Thyroid gland (tissue), 4 donors: ENCODE measurements at regions not wholly inside any gene's neighbourhood (a gene's known extent, or its start where the extent isn't known, plus 50 kb on each side); places are given as distances from the start of the nearest gene placed in this dataset.

Experiments used
- DNase-seq, 2 donors: peaks; one replicate each; pipeline ENCODE4 v3.0.0-alpha.2; 2019
- H3K27ac ChIP-seq, 3 donors: fragments of 200-600 bp; sonication (generic); 1 replicate in 2 of 3; 2 replicates in 1 of 3; pipeline ENCODE4 v1.5.1; 2016 to 2019; ENCODE audit warnings: mild to moderate bottlenecking in 1 of 3, moderate library complexity in 1 of 3
- H3K27me3 ChIP-seq: fragments of 200-600 bp; sonication (generic); one replicate; pipeline ENCODE4 v1.5.1; 2019
- H3K36me3 ChIP-seq, 2 donors: fragments of 200-600 bp; sonication (generic); one replicate each; pipeline ENCODE4 v1.5.1; 2016 to 2019
- H3K4me1 ChIP-seq, 2 donors: fragments of 200-600 bp; sonication (generic); one replicate each; pipeline ENCODE4 v1.5.1; 2017 to 2019
- H3K4me3 ChIP-seq, 3 donors: fragments of 200-600 bp; sonication (generic); replicated peaks in 1 of 3; 1 replicate in 2 of 3; 2 replicates in 1 of 3; pipeline ENCODE4 v1.5.1; 2016; ENCODE audit warnings: mild to moderate bottlenecking in 1 of 3
- H3K9me3 ChIP-seq: fragments of 200-600 bp; sonication (generic); one replicate; pipeline ENCODE4 v1.5.1; 2017
- POLR2A ChIP-seq, 2 donors: fragments of 450-650 bp; IDR thresholded peaks; one replicate each; pipeline ENCODE4 v1.6.1; 2017; ENCODE audit warnings: antibody characterized with exemption in 2 of 2, mild to moderate bottlenecking in 2 of 2, moderate library complexity in 1 of 2
- WGBS, 2 donors: methylation state at CpG; one replicate each; pipeline ENCODE4 v1.1.5; 2017; 5-methylcytosine and 5-hydroxymethylcytosine counted together
- intact Hi-C: fragments of 100-400 bp; cut with DNase I; formaldehyde crosslinking; loops from one replicate; pipeline ENCODE4 v1.15.1; 2023
- TF ChIP-seq, protein P1 (sequence below), 6 experiments: fragments of 200-600 bp in 3 of 6; fragments of 450-650 bp in 3 of 6; sonication (generic) in 3 of 6; IDR thresholded peaks; one replicate each; pipeline ENCODE4 v1.5.1; 2016 to 2019; ENCODE audit warnings: antibody characterized with exemption in 6 of 6, mild to moderate bottlenecking in 2 of 6, inconsistent platforms in 1 of 6, moderate library complexity in 1 of 6

GRCh38 chr1:62917314-62917713, 133.4 kb downstream of the ATG4C start:
- Histone ChIP-seq H3K36me3 (no peaks in the 10 kb centered on the region), H3K9me3 (no peaks in the 10 kb centered on the region), H3K4me3 (no peak overlapping the region), H3K4me1 (no peaks in the 10 kb centered on the region), H3K27me3 (no peaks in the 10 kb centered on the region), H3K27ac (no peak overlapping the region)
- WGBS, 2 donors = 91 to 95% methylated on average over 5 of the region's 5 CpGs
- no peak for DNase-seq
- intact Hi-C loops = no loop called here
- TF ChIP-seq, protein P1, sequence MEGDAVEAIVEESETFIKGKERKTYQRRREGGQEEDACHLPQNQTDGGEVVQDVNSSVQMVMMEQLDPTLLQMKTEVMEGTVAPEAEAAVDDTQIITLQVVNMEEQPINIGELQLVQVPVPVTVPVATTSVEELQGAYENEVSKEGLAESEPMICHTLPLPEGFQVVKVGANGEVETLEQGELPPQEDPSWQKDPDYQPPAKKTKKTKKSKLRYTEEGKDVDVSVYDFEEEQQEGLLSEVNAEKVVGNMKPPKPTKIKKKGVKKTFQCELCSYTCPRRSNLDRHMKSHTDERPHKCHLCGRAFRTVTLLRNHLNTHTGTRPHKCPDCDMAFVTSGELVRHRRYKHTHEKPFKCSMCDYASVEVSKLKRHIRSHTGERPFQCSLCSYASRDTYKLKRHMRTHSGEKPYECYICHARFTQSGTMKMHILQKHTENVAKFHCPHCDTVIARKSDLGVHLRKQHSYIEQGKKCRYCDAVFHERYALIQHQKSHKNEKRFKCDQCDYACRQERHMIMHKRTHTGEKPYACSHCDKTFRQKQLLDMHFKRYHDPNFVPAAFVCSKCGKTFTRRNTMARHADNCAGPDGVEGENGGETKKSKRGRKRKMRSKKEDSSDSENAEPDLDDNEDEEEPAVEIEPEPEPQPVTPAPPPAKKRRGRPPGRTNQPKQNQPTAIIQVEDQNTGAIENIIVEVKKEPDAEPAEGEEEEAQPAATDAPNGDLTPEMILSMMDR (IDR thresholded peaks at IDR 0.05) = no peak
- no peak for TF ChIP-seq POLR2A (IDR thresholded peaks at IDR 0.05)

DNA sequence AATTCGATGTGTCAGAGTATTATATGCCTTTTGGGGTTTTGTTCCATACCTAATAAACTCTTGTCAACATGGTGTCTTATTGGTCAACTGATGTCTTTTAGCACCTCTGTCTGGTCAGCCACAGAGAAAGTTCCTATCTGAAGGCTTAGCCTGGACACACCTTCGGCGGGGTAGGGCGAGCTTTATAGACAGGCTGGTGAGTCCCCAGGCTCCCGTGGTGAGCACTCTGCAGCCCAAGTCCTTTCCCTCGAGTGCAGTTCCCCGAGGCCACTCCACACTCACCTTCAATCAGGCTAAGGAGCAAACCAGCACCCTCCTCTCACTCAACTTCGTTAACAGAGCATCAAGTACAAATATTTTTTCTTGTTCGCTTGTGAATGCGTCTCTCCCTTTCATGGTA, 133.9 kb downstream of the ATG4C start:
- intact Hi-C loops = no loop called here
- H3K4me1 ChIP-seq = no peaks in the 10 kb centered on the region
- TF ChIP-seq POLR2A (IDR thresholded peaks at IDR 0.05) = no peak
- TF ChIP-seq, protein P1 (IDR thresholded peaks at IDR 0.05) = no peak
- 53 to 56% methylated on average over 10 of the region's 10 CpGs for WGBS, 2 donors
- no peak for DNase-seq
- H3K9me3 ChIP-seq = no peaks in the 10 kb centered on the region
- H3K36me3 ChIP-seq = no peaks in the 10 kb centered on the region
- H3K27me3 ChIP-seq = no peaks in the 10 kb centered on the region
- no peak overlapping the region for H3K4me3 ChIP-seq
- H3K27ac ChIP-seq = no peak overlapping the region

GRCh38 chr1:62918700-62919099, 134.8 kb downstream of the ATG4C start:
- 77 to 90% methylated on average over 3 of the region's 3 CpGs for WGBS, 2 donors

GRCh38 chr1:62922006-62922405, 138.1 kb downstream of the ATG4C start:
- Histone ChIP-seq H3K36me3 (no peaks in the 10 kb centered on the region), H3K27ac (no peak overlapping the region), H3K4me3 (no peak overlapping the region), H3K9me3 (no peaks in the 10 kb centered on the region), H3K4me1 (no peaks in the 10 kb centered on the region), H3K27me3 (no peaks in the 10 kb centered on the region)
- WGBS, 2 donors = 82 to 88% methylated on average over 1 of the region's 1 CpG
- TF ChIP-seq, protein P1 (IDR thresholded peaks at IDR 0.05) = no peak
- no peak for TF ChIP-seq POLR2A (IDR thresholded peaks at IDR 0.05)
- intact Hi-C loops = no loop called here
- no peak for DNase-seq

More at GRCh38 chr1:62918700-62919099, 134.8 kb downstream of the ATG4C start:
- Histone ChIP-seq H3K4me1 (no peaks in the 10 kb centered on the region), H3K27me3 (no peaks in the 10 kb centered on the region), H3K27ac (no peak overlapping the region), H3K4me3 (no peak overlapping the region), H3K36me3 (no peaks in the 10 kb centered on the region), H3K9me3 (no peaks in the 10 kb centered on the region)
- TF ChIP-seq, protein P1 (IDR thresholded peaks at IDR 0.05) = no peak
- TF ChIP-seq POLR2A (IDR thresholded peaks at IDR 0.05) = no peak
- DNase-seq = no peak
- intact Hi-C loops = no loop called here

- no peak overlapping the region for H3K27ac ChIP-seq
- DNase-seq = no peak
- no peaks in the 10 kb centered on the region for H3K4me1 ChIP-seq
- H3K27me3 ChIP-seq = no peaks in the 10 kb centered on the region
- no peaks in the 10 kb centered on the region for H3K9me3 ChIP-seq
- TF ChIP-seq POLR2A (IDR thresholded peaks at IDR 0.05) = no peak
- TF ChIP-seq, protein P1 (IDR thresholded peaks at IDR 0.05) = no peak
- H3K36me3 ChIP-seq = no peaks in the 10 kb centered on the region
- intact Hi-C loops = no loop called here
- WGBS, 2 donors = 75 to 80% methylated on average over 7 of the region's 7 CpGs
- H3K4me3 ChIP-seq = no peak overlapping the region
These were observed 141.3 kb downstream of the ATG4C start for GRCh38 chr1:62924983-62925790.
